HG02610 (cell line): ENCODE measurements at regions not wholly inside any gene's neighbourhood (a gene's known extent, or its start where the extent isn't known, plus 50 kb on each side); places are given as distances from the start of the nearest gene placed in this dataset.

Source experiments
- ATAC-seq: cut with Tn5 transposase; IDR thresholded peaks from one replicate; pipeline ENCODE4 v1.9.1; 2021; ENCODE audit warnings: mild to moderate bottlenecking, moderate library complexity; ENCODE audit not compliant: unreplicated experiment

DNA sequence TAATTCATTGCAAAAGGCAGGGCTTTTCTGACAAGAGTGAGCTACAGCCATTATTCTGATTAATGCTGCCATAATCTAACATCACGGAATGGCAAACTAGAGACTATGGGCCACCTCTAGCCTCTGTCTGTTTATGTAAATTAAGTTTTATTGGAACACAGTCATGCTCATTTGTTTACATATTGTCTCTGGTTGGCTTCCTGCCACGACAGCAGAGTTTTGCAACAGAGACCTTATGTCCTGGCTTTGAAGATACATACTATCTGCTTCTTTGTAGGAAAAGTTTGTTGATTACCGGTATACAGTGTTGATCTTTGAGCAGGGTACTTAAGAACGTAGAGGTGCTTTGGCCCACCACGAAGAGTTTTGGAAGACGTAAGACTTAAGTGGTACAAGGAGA, 715.9 kb upstream of the RBFOX1 start:
- no peak for ATAC-seq

GRCh38 chr16:6615636-6616035, 717.0 kb upstream of the RBFOX1 start:
- no peak for ATAC-seq

- ATAC-seq: no peak
These were observed 721.1 kb upstream of the RBFOX1 start for GRCh38 chr16:6611535-6611934.

- no peak for ATAC-seq
These were observed 727.2 kb upstream of the RBFOX1 start for GRCh38 chr16:6605490-6605889.

DNA sequence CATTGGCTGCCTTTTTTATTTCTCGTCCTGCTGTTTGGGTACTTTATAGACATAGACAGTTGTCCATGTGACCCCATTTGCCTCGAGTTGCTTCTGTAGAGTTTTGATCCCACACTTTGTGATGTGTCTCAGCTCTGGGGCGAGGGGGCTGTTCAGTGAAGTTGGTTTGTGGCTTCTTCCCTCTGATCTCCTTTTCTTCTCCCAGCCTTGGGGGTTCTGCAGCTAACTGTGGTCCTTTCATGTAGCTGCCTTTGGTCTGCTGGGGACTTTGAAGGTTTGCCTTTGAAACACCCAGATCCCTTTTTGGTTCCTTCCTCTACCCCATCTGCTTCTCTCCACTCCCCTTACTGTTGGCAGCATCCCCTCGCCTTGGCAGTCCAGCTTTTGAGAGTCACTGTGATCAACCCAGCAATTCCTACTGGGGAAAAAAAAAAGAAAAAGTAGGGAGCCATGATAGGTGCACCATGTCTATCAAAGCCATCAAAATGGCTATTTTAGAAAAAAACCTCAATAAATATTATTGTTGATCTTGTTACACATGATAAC, 728.8 kb upstream of the RBFOX1 start:
- no peak for ATAC-seq

- no peak for ATAC-seq
These were observed 730.2 kb upstream of the RBFOX1 start for GRCh38 chr16:6602405-6602804.

DNA sequence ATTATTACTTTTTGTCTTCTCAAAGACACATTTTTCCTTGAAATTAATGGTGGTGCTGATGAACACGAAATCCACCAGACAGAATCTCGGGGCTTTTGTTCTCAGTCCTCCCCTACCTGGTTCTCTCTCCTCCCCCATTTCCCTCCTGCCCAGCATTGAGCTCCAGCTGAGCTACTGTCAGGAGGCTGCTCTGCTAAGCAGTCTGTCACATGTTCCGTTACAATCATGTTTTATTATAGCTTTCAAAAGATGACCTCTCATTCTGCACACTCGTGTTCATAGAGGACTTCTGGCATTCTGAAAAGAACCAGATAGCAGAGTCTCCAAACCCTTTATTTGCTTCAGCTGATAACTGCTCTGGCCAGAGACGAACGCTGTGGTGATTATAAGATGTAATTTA, 732.5 kb upstream of the RBFOX1 start:
- ATAC-seq: no peak

DNA sequence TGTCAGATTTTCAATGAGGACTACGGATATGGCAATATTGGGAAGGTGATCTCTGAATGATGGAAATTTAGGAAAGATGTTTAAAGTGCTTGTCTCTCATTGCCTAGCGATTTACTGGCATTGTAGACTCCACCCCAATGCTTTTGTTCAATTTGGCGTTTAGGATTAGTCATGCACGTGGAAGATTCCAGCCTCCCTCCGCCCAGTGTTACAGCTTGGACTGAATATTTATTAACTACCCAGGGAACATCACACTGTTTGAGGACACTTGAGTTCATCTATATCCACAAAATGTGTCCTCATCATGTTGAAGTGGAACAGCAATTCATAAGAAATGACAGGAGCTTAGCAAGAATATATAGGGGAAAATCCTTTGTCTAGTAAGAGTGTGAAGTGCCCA, 738.8 kb upstream of the RBFOX1 start:
- no peak for ATAC-seq

DNA sequence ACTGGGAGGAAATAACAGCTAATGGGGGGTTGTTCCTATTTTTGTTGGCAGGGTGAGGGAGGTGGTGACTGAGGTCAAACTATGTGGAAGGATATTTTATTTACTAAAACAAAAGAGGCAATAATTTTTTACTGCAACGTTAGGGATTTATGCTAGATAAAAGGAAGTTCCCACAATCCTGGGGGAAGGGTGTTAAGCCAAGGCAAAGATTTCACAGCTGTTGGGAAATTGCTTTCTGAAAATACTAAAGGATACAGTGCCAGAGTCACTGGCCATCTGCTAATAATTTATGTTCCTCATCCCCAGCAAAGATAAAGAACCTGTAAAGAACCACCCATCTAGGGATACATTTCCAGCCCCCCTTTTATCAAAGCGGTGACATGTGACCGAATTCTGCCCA, 756.0 kb upstream of the RBFOX1 start:
- ATAC-seq: no peak

GRCh38 chr16:6576113-6576512, 756.5 kb upstream of the RBFOX1 start:
- ATAC-seq: no peak

- no peak for ATAC-seq
These were observed 758.5 kb upstream of the RBFOX1 start for GRCh38 chr16:6574146-6574545.

- no peak for ATAC-seq
These were observed 759.1 kb upstream of the RBFOX1 start for GRCh38 chr16:6573577-6573976.

DNA sequence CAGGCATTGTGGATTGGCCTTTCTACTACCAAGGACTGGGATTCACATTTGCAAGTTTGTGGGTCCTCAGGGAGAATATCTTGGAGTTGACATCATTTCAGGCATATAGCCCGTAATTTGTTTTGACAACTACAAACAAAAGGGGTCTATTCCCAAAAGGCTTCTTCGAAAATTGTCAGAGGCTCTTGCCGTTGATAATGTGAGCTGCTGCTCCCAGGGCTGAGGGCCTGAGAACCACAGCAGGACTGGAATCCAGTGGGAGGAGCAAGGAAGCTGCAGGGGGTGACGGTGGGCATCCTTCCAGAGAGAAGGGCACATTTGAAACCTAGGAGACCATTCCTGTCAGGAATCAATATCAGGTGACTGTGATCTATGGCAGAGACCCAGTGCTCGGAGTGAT, 761.6 kb upstream of the RBFOX1 start:
- ATAC-seq: no peak

DNA sequence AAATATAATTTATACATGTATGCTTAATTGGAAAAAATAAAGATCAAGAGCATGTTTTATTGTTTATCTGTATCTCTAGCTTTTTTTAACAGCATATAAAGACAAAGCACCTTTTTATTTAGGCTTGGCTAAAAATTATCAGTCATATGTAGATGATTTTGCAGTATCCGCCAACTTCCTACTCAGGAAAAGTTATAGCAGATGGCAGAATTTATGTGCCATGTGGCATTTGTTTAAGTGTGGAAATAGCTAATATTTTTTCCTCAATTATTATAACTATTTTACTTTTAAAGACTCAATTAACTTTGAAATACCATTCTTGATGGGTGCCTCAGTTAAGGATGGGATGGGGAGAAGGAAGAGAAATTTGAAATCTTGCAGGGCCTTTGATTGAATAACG, 762.1 kb upstream of the RBFOX1 start:
- ATAC-seq: no peak

DNA sequence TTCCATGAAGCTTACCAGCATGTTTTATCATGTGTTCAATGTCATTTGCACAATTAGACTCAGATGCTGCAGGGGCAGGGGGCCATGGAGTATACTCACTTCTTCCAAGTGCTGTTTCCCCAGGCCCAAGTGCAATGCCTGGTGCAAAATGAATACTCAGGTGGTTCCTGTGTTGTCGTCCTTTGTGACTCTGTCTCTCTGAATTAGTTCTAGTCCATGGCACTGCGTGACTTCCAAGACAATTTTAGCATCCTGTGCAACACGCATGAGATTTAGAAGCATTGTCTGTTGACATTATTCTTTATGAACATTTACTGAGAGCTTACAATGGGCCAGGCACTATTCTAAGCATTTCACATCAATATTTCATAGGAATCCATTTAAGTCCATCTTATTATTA, 769.7 kb upstream of the RBFOX1 start:
- ATAC-seq: no peak

GRCh38 chr16:6560306-6561100, 772.1 kb upstream of the RBFOX1 start:
- no peak for ATAC-seq

- no peak for ATAC-seq
These were observed 774.0 kb upstream of the RBFOX1 start for GRCh38 chr16:6558661-6559060.

GRCh38 chr16:6558126-6558525, 774.5 kb upstream of the RBFOX1 start:
- no peak for ATAC-seq

GRCh38 chr16:6557353-6558023, 775.2 kb upstream of the RBFOX1 start:
- ATAC-seq: no peak

- no peak for ATAC-seq
These were observed 783.2 kb upstream of the RBFOX1 start for GRCh38 chr16:6549415-6549814.

GRCh38 chr16:6548507-6548906, 784.1 kb upstream of the RBFOX1 start:
- ATAC-seq: no peak

DNA sequence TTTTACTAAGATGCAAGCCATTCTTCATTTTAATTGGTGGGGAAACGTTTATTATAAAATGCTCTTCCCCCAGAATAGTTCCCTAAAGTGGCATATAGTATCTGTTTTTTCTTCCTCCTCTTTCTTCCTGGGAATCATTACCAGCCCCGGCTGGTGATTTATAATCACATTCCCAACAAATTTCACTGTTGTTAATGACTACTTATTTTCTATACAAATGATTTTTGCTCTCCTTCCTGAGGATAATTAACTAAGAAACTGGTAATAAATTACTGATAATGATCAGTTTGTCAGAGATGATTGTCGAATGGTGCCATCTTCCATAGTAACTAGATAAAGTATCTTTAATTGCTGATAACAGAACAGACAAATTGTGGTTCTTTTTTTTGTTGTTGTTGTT, 785.5 kb upstream of the RBFOX1 start:
- ATAC-seq: no peak
